Neuronal stem cell (in vitro differentiated cells): ENCODE measurements at regions not wholly inside any gene's neighbourhood (a gene's known extent, or its start where the extent isn't known, plus 50 kb on each side); places are given as distances from the start of the nearest gene placed in this dataset.

Experiments used
- DNase-seq: peaks from one replicate; pipeline ENCODE4 v3.0.0-alpha.2; 2013; ENCODE audit warnings: low spot score
- H2AFZ ChIP-seq: one replicate; pipeline ENCODE4 v1.6.1; 2013; ENCODE audit warnings: mild to moderate bottlenecking, low read length, inconsistent platforms
- H2AK5ac ChIP-seq: 2 replicates; pipeline ENCODE4 v1.6.1; 2013; ENCODE audit warnings: low read depth, mild to moderate bottlenecking, inconsistent platforms, low read length, moderate library complexity, mixed read lengths
- H2BK120ac ChIP-seq: 2 replicates; pipeline ENCODE4 v1.6.1; 2013; ENCODE audit warnings: low read depth, mild to moderate bottlenecking, inconsistent platforms, low read length, moderate library complexity, mixed read lengths
- H2BK12ac ChIP-seq: one replicate; pipeline ENCODE4 v1.6.1; 2013; ENCODE audit warnings: low read length, inconsistent platforms
- H2BK15ac ChIP-seq: 2 replicates; pipeline ENCODE4 v1.6.1; 2013; ENCODE audit warnings: mild to moderate bottlenecking, low read length, inconsistent platforms, mixed read lengths
- H2BK5ac ChIP-seq: one replicate; pipeline ENCODE4 v1.6.1; 2013; ENCODE audit warnings: inconsistent platforms, mild to moderate bottlenecking, low read length, moderate library complexity
- H3K14ac ChIP-seq: one replicate; pipeline ENCODE4 v1.6.1; 2013; ENCODE audit warnings: low read length, inconsistent platforms
- H3K18ac ChIP-seq: 2 replicates; pipeline ENCODE4 v1.6.1; 2013; ENCODE audit warnings: low read length, inconsistent platforms
- H3K23ac ChIP-seq: 2 replicates; pipeline ENCODE4 v1.6.1; 2013; ENCODE audit warnings: low read depth, mild to moderate bottlenecking, mixed read lengths, low read length, inconsistent platforms; ENCODE audit not compliant: poor library complexity
- H3K27ac ChIP-seq: replicated peaks from 3 replicates; pipeline ENCODE4 v1.5.1; 2013; ENCODE audit warnings: low read length, inconsistent platforms
- H3K27me3 ChIP-seq, 3 experiments: 2 replicates each; pipeline ENCODE4 v1.6.1; 2013; ENCODE audit warnings: low read length in 3 of 3, mild to moderate bottlenecking in 2 of 3, inconsistent platforms in 1 of 3, low read depth in 1 of 3, mixed read lengths in 1 of 3, moderate library complexity in 1 of 3; ENCODE audit not compliant: control insufficient read depth in 3 of 3, insufficient read depth in 3 of 3
- H3K36me3 ChIP-seq, 2 donors: replicated peaks in 1 of 2; 2 replicates each; pipeline ENCODE4 v1.6.1; 2013; ENCODE audit warnings: low read length in 2 of 2; ENCODE audit not compliant: control insufficient read depth in 2 of 2, insufficient read depth in 2 of 2
- H3K4ac ChIP-seq: 2 replicates; pipeline ENCODE4 v1.6.1; 2013; ENCODE audit warnings: inconsistent platforms, mild to moderate bottlenecking, low read length, moderate library complexity
- H3K4me1 ChIP-seq, 2 donors: 1 replicate in 1 of 2; 2 replicates in 1 of 2; pipeline ENCODE4 v1.6.1; 2013; ENCODE audit warnings: low read length in 2 of 2, low read depth in 1 of 2; ENCODE audit not compliant: control insufficient read depth in 2 of 2, insufficient read depth in 1 of 2
- H3K4me2 ChIP-seq: one replicate; pipeline ENCODE4 v1.6.1; 2013; ENCODE audit warnings: mild to moderate bottlenecking, low read length, inconsistent platforms; ENCODE audit not compliant: insufficient read depth, poor library complexity, severe bottlenecking
- H3K4me3 ChIP-seq, 2 donors: 2 replicates each; pipeline ENCODE4 v1.5.1; 2013; ENCODE audit warnings: low read length in 2 of 2, mild to moderate bottlenecking in 2 of 2, inconsistent platforms in 1 of 2, moderate library complexity in 1 of 2
- H3K79me1 ChIP-seq: one replicate; pipeline ENCODE4 v1.6.1; 2013; ENCODE audit warnings: low read depth, mild to moderate bottlenecking, inconsistent platforms, low read length, moderate library complexity
- H3K9ac ChIP-seq: one replicate; pipeline ENCODE4 v1.6.1; 2013; ENCODE audit warnings: mild to moderate bottlenecking, low read depth, low read length, inconsistent platforms; ENCODE audit not compliant: poor library complexity
- H3K9me3 ChIP-seq, 2 donors: replicated peaks in 1 of 2; 2 replicates each; pipeline versions ENCODE3 to v1.6.1; 2013; ENCODE audit warnings: low read length in 2 of 2, mild to moderate bottlenecking in 2 of 2, inconsistent platforms in 1 of 2, low read depth in 1 of 2, mixed read lengths in 1 of 2, moderate library complexity in 1 of 2; ENCODE audit not compliant: control insufficient read depth in 2 of 2, insufficient read depth in 1 of 2
- H4K8ac ChIP-seq: one replicate; pipeline ENCODE4 v1.6.1; 2013; ENCODE audit warnings: low read depth, mild to moderate bottlenecking, inconsistent platforms, low read length, moderate library complexity
- H4K91ac ChIP-seq: one replicate; pipeline ENCODE4 v1.6.1; 2013; ENCODE audit warnings: low read length, low read depth, mild to moderate bottlenecking, inconsistent platforms; ENCODE audit not compliant: poor library complexity
- WGBS, 2 donors: extraction: QIAGEN DNeasy Blood & Tissue Kit; methylation state at CpG; one replicate each; pipeline ENCODE4 v1.1.7; 2013; ENCODE audit warnings: missing lambda C conversion rate in 2 of 2, mixed read lengths in 1 of 2; ENCODE audit not compliant: insufficient read length in 2 of 2, insufficient replicate concordance in 1 of 2; ENCODE audit errors: extremely low coverage in 2 of 2; 5-methylcytosine and 5-hydroxymethylcytosine counted together

DNA sequence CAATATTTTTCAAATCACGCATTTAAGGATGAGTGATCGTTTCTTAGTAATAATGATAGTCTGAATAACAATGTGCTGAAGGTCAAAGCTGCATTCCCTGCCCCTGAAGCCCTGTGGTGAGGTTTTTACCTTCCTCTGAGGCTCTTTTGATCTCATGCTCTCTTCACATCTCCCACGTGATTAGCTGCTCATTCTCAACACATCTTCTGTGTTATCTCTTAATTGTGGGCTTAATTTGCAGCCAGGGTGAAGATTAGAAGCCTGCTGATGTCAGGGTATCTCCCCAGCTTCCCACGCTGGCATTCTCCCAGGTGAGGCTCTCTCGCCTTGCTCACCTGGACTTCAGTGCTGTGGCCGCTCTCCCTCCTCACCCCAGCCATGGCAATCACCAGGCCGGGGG, 109.7 kb upstream of the FOXQ1 start:
- H3K36me3 ChIP-seq: no peaks in the 10 kb centered on the region
- H4K91ac ChIP-seq: no peak overlapping the region
- H3K27me3 ChIP-seq: no peaks in the 10 kb centered on the region
- H3K23ac ChIP-seq: no peak overlapping the region
- H2BK12ac ChIP-seq: no peak overlapping the region
- peaks cover 0 to 3% of the 10 kb centered on the region in 2 donors for H3K4me1 ChIP-seq
- H2BK5ac ChIP-seq: no peak overlapping the region
- no CpG with 5 or more reads among the region's 7 CpGs for WGBS, 2 donors
- H3K4me3 ChIP-seq: no peak overlapping the region
- no peak overlapping the region for H3K27ac ChIP-seq
- H2BK120ac ChIP-seq: no peak overlapping the region
- H3K18ac ChIP-seq: no peak overlapping the region
- H4K8ac ChIP-seq: no peak overlapping the region
- no peaks in the 10 kb centered on the region for H3K9me3 ChIP-seq
- H2AFZ ChIP-seq: no peak overlapping the region
- no peak overlapping the region for H2AK5ac ChIP-seq
- no peak overlapping the region for H3K4me2 ChIP-seq
- no peaks in the 10 kb centered on the region for H3K79me1 ChIP-seq
- H3K4ac ChIP-seq: no peak overlapping the region
- H3K14ac ChIP-seq: no peak overlapping the region
- no peak overlapping the region for H2BK15ac ChIP-seq
- H3K9ac ChIP-seq: no peak overlapping the region
- DNase-seq: no peak

- Histone ChIP-seq H3K4me2 (no peak overlapping the region), H3K18ac (peak overlapping the region; percentile 79), H3K27ac (no peak overlapping the region), H3K4me1 (peaks cover 0 to 3% of the 10 kb centered on the region in 2 donors), H3K4me3 (no peak overlapping the region), H3K79me1 (no peaks in the 10 kb centered on the region), H3K23ac (peak overlapping the region; percentile 90), H2AK5ac (peak overlapping the region; percentile 18), H3K9me3 (no peaks in the 10 kb centered on the region), H4K8ac (no peak overlapping the region), H2BK15ac (peak overlapping the region; percentile 63), H3K9ac (no peak overlapping the region), H2BK12ac (peak overlapping the region; percentile 2), H2AFZ (no peak overlapping the region), H3K27me3 (no peaks in the 10 kb centered on the region), H3K14ac (no peak overlapping the region), H4K91ac (no peak overlapping the region), H3K4ac (no peak overlapping the region), H3K36me3 (no peaks in the 10 kb centered on the region), H2BK120ac (no peak overlapping the region), H2BK5ac (no peak overlapping the region)
- DNase-seq: no peak
- no CpG with 5 or more reads among the region's 9 CpGs for WGBS, 2 donors
Measured at GRCh38 chr6:1201547-1202200, 110.2 kb upstream of the FOXQ1 start.

DNA sequence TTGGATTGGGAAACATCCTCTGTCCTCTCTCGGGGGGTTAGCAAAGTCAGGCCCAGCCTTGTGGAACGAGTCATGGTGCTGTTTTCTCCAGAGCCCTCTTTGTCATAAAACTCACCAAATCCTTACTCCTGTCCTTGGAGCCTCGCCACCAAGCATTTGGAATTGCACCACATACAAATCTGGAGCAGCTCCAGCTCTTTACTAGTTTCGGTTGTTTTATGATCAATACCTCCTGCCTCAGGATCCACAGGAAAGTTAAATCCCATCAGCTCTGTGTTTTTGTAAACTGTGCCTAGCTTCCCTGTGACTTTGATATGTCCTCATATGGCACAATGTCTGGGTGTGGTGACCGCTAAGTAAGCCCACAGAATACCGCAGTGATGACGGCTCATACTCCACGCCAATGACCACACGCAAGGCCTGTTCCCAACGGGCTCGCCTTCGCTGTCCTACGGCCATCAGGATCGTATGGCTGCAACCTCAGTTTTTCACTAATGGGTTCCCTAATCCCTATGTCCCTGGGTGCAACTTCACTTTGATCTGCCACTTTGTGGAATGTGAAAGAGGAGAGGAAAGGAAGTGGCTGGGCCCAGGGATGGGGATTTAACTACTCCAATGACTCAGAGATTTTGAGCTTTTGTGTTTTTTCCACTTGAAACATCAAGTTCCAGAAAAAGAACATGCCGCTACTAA, 111.3 kb upstream of the FOXQ1 start:
- H3K4me1 ChIP-seq: peaks cover 0 to 3% of the 10 kb centered on the region in 2 donors
- H2BK5ac ChIP-seq: no peak overlapping the region
- DNase-seq: no peak
- no peaks in the 10 kb centered on the region for H3K79me1 ChIP-seq
- no peak overlapping the region for H2AK5ac ChIP-seq
- no peak overlapping the region for H3K4ac ChIP-seq
- H2AFZ ChIP-seq: no peak overlapping the region
- H3K4me2 ChIP-seq: no peak overlapping the region
- H4K91ac ChIP-seq: no peak overlapping the region
- no peak overlapping the region for H4K8ac ChIP-seq
- no CpG with 5 or more reads among the region's 15 CpGs for WGBS, 2 donors
- no peaks in the 10 kb centered on the region for H3K36me3 ChIP-seq
- no peak overlapping the region for H3K23ac ChIP-seq
- no peak overlapping the region for H2BK120ac ChIP-seq
- H3K14ac ChIP-seq: no peak overlapping the region
- no peaks in the 10 kb centered on the region for H3K9me3 ChIP-seq
- no peak overlapping the region for H2BK12ac ChIP-seq
- no peak overlapping the region for H2BK15ac ChIP-seq
- peak overlapping the region in 1 of 2 donors; percentile 28 for H3K4me3 ChIP-seq
- no peaks in the 10 kb centered on the region for H3K27me3 ChIP-seq
- H3K27ac ChIP-seq: no peak overlapping the region
- H3K18ac ChIP-seq: no peak overlapping the region
- no peak overlapping the region for H3K9ac ChIP-seq

DNA sequence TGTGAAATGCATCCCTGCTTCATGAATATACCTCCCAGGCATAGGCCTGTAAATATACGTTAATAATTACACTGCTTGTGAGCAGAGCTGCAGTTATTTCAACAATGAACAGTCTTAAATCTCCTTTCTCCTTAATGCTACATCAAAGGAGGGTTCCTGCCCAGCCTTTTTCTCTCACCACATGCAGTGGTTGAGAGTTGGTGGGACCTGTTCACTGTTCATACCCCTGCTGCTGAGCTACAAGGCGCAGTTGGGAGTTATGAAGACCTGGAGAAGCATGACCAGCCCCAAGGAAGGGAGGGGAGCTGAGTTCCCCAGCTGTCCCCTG, 111.9 kb upstream of the FOXQ1 start:
- no peaks in the 10 kb centered on the region for H3K36me3 ChIP-seq
- no peak overlapping the region for H3K23ac ChIP-seq
- no peak overlapping the region for H3K9ac ChIP-seq
- no peaks in the 10 kb centered on the region for H3K27me3 ChIP-seq
- no peak overlapping the region for H2BK12ac ChIP-seq
- H4K8ac ChIP-seq: no peak overlapping the region
- H2BK5ac ChIP-seq: no peak overlapping the region
- peaks cover 0 to 3% of the 10 kb centered on the region in 2 donors for H3K4me1 ChIP-seq
- no peak overlapping the region for H4K91ac ChIP-seq
- H3K4me3 ChIP-seq: no peak overlapping the region
- H3K18ac ChIP-seq: no peak overlapping the region
- no peak overlapping the region for H3K4ac ChIP-seq
- H3K9me3 ChIP-seq: no peaks in the 10 kb centered on the region
- no peak overlapping the region for H2AK5ac ChIP-seq
- WGBS, 2 donors: no CpG with 5 or more reads among the region's 2 CpGs
- H3K27ac ChIP-seq: no peak overlapping the region
- DNase-seq: no peak
- H2BK120ac ChIP-seq: no peak overlapping the region
- H2AFZ ChIP-seq: no peak overlapping the region
- H2BK15ac ChIP-seq: no peak overlapping the region
- no peaks in the 10 kb centered on the region for H3K79me1 ChIP-seq
- H3K4me2 ChIP-seq: no peak overlapping the region
- H3K14ac ChIP-seq: no peak overlapping the region
